ENCODE measurements at regions not wholly inside any gene's neighbourhood (a gene's known extent, or its start where the extent isn't known, plus 50 kb on each side); places are given as distances from the start of the nearest gene placed in this dataset.
"Not testable (repeated sequence)": the region's sequence is repeated elsewhere in the genome, so short reads cannot be mapped to it uniquely, and the experiment has no call there.

DNA sequence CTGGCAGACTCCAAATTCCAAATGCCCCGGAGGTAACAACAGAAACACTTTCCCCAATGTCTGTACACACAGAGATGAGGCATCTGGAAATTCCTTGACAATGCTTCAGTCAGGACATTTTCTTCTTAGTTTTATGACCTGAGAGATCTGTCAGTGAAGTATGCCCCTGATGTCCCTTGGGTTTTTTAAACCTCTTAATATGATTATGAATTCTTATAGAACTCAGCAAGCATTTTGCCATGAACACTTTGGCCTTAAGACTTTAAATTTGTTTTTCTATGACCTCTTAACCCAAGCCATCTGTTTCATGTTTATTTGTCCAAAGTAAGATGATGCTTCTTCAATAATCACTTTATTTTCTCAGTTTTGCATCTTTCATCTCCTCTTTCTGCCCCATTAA is 1206.2 kb downstream of the GATA3 start:
- Mint-ChIP-seq H3K4me1 (ENCODE audit: low read depth) (peaks cover 2% of the 10 kb centered on the region), H3K36me3 (ENCODE audit: insufficient read depth) (no peaks in the 10 kb centered on the region), H3K27me3 (peaks cover 25% of the 10 kb centered on the region), H3K4me3 (ENCODE audit: low read depth) (no peak overlapping the region), H3K27ac (no peak overlapping the region), H3K9me3 (ENCODE audit: low read depth) (no peaks in the 10 kb centered on the region)
- no peak for DNase-seq (ENCODE audit: low spot score, unreplicated experiment)
- TF ChIP-seq, protein P1, sequence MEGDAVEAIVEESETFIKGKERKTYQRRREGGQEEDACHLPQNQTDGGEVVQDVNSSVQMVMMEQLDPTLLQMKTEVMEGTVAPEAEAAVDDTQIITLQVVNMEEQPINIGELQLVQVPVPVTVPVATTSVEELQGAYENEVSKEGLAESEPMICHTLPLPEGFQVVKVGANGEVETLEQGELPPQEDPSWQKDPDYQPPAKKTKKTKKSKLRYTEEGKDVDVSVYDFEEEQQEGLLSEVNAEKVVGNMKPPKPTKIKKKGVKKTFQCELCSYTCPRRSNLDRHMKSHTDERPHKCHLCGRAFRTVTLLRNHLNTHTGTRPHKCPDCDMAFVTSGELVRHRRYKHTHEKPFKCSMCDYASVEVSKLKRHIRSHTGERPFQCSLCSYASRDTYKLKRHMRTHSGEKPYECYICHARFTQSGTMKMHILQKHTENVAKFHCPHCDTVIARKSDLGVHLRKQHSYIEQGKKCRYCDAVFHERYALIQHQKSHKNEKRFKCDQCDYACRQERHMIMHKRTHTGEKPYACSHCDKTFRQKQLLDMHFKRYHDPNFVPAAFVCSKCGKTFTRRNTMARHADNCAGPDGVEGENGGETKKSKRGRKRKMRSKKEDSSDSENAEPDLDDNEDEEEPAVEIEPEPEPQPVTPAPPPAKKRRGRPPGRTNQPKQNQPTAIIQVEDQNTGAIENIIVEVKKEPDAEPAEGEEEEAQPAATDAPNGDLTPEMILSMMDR (IDR thresholded peaks at IDR 0.05; ENCODE audit: unreplicated experiment) = no peak

- H3K27me3 Mint-ChIP-seq = peaks cover 16% of the 10 kb centered on the region
- TF ChIP-seq, protein P1 (IDR thresholded peaks at IDR 0.05; ENCODE audit: unreplicated experiment) = no peak
- peaks cover 2% of the 10 kb centered on the region for H3K4me1 Mint-ChIP-seq (ENCODE audit: low read depth)
- no peaks in the 10 kb centered on the region for H3K9me3 Mint-ChIP-seq (ENCODE audit: low read depth)
- H3K27ac Mint-ChIP-seq = no peak overlapping the region
- H3K4me3 Mint-ChIP-seq (ENCODE audit: low read depth) = no peak overlapping the region
- no peak for DNase-seq (ENCODE audit: low spot score, unreplicated experiment)
- no peaks in the 10 kb centered on the region for H3K36me3 Mint-ChIP-seq (ENCODE audit: insufficient read depth)
Measured at GRCh38 chr10:9262770-9263169, 1208.3 kb downstream of the GATA3 start.

DNA sequence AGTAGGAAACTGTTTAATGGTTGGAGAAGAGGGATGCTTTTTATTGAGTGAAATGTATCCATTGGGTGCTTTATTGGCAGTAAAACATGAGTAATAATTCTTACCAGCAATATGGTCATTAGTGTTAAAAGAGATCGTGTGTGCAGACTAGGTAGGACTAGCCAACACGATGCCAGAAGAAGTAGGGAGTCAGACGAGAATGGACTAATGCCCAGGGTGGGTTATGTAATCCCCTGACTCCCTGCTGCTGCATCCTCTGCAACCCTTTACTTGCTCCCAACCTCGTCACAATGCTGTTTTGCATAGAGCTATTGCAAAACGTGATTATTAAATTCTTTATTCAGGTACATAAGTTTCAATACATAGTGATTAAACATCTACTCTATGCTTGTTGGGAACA is 1213.7 kb downstream of the GATA3 start:
- Mint-ChIP-seq H3K27ac (no peak overlapping the region), H3K9me3 (ENCODE audit: low read depth) (peaks cover 5% of the 10 kb centered on the region), H3K4me1 (ENCODE audit: low read depth) (no peaks in the 10 kb centered on the region), H3K27me3 (peaks cover 21% of the 10 kb centered on the region), H3K4me3 (ENCODE audit: low read depth) (no peak overlapping the region), H3K36me3 (ENCODE audit: insufficient read depth) (no peaks in the 10 kb centered on the region)
- no peak for DNase-seq (ENCODE audit: low spot score, unreplicated experiment)
- TF ChIP-seq, protein P1 (IDR thresholded peaks at IDR 0.05; ENCODE audit: unreplicated experiment) = no peak

- H3K36me3 Mint-ChIP-seq (ENCODE audit: insufficient read depth); H3K27ac Mint-ChIP-seq: not testable (repeated sequence)
Measured at GRCh38 chr10:9273126-9273833, 1218.8 kb downstream of the GATA3 start.

GRCh38 chr10:9274206-9274755 is 1219.8 kb downstream of the GATA3 start:
- TF ChIP-seq, protein P1 (IDR thresholded peaks at IDR 0.05; ENCODE audit: unreplicated experiment) = no peak
- H3K4me1 Mint-ChIP-seq (ENCODE audit: low read depth) = no peaks in the 10 kb centered on the region
- H3K4me3 Mint-ChIP-seq (ENCODE audit: low read depth) = no peak overlapping the region
- no peak overlapping the region for H3K27ac Mint-ChIP-seq
- peaks cover 14% of the 10 kb centered on the region for H3K27me3 Mint-ChIP-seq
- no peak for DNase-seq (ENCODE audit: low spot score, unreplicated experiment)
- no peaks in the 10 kb centered on the region for H3K36me3 Mint-ChIP-seq (ENCODE audit: insufficient read depth)
- H3K9me3 Mint-ChIP-seq (ENCODE audit: low read depth) = peaks cover 5% of the 10 kb centered on the region

More at GRCh38 chr10:9273126-9273833, 1218.8 kb downstream of the GATA3 start:
- DNase-seq (ENCODE audit: low spot score, unreplicated experiment); H3K4me1 Mint-ChIP-seq (ENCODE audit: low read depth); H3K9me3 Mint-ChIP-seq (ENCODE audit: low read depth); H3K4me3 Mint-ChIP-seq (ENCODE audit: low read depth): not testable (repeated sequence)
- H3K27me3 Mint-ChIP-seq = peaks cover 18% of the 10 kb centered on the region

GRCh38 chr10:9275861-9276260 is 1221.4 kb downstream of the GATA3 start:
- no peak overlapping the region for H3K27ac Mint-ChIP-seq
- no peaks in the 10 kb centered on the region for H3K4me1 Mint-ChIP-seq (ENCODE audit: low read depth)
- no peak for DNase-seq (ENCODE audit: low spot score, unreplicated experiment)
- peaks cover 9% of the 10 kb centered on the region for H3K27me3 Mint-ChIP-seq
- TF ChIP-seq, protein P1 (IDR thresholded peaks at IDR 0.05; ENCODE audit: unreplicated experiment) = no peak
- no peaks in the 10 kb centered on the region for H3K36me3 Mint-ChIP-seq (ENCODE audit: insufficient read depth)
- peaks cover 7% of the 10 kb centered on the region for H3K9me3 Mint-ChIP-seq (ENCODE audit: low read depth)
- H3K4me3 Mint-ChIP-seq (ENCODE audit: low read depth) = no peak overlapping the region

Data from progenitor cell of endocrine pancreas (in vitro differentiated cells).